C4-2B (cell line): ENCODE measurements at regions not wholly inside any gene's neighbourhood (a gene's known extent, or its start where the extent isn't known, plus 50 kb on each side); places are given as distances from the start of the nearest gene placed in this dataset.
"Not testable (repeated sequence)": the region's sequence is repeated elsewhere in the genome, so short reads cannot be mapped to it uniquely, and the experiment has no call there.

Experiments used
- H3K27ac ChIP-seq: fragments of 450-650 bp; 2 replicates; pipeline ENCODE4 v1.5.1; 2017
- CTCF ChIP-seq: fragments of 450-650 bp; conservative IDR thresholded peaks from 2 replicates; pipeline ENCODE4 v1.5.1; 2017; ENCODE audit warnings: mild to moderate bottlenecking
- ZFX ChIP-seq: fragments of 450-650 bp; IDR thresholded peaks from 2 replicates; pipeline ENCODE4 v1.6.1; 2017

- H3K27ac ChIP-seq: no peak overlapping the region
- TF ChIP-seq ZFX: no peak
- TF ChIP-seq CTCF: no peak
Measured at GRCh38 chr21:9758888-9759287, 762.5 kb upstream of the TPTE start.

- H3K27ac ChIP-seq: no peak overlapping the region
- TF ChIP-seq ZFX: no peak
- TF ChIP-seq CTCF: no peak
Measured at GRCh38 chr21:9759972-9760371, 761.4 kb upstream of the TPTE start.

GRCh38 chr21:9760398-9761074, 760.8 kb upstream of the TPTE start:
- H3K27ac ChIP-seq: no peak overlapping the region
- TF ChIP-seq ZFX: no peak
- no peak for TF ChIP-seq CTCF

- TF ChIP-seq ZFX: no peak; the same call in 1 of the 2 replicates
- TF ChIP-seq CTCF: no peak
- H3K27ac ChIP-seq: no peak overlapping the region
Measured at GRCh38 chr21:9763306-9763705, 758.1 kb upstream of the TPTE start.

- no peak overlapping the region for H3K27ac ChIP-seq
- TF ChIP-seq CTCF (no peak), ZFX (no peak)
Measured at GRCh38 chr21:9763807-9764206, 757.6 kb upstream of the TPTE start.

- H3K27ac ChIP-seq: not testable (repeated sequence)
Measured at GRCh38 chr21:9764294-9764693, 757.1 kb upstream of the TPTE start.

GRCh38 chr21:9765538-9765937, 755.8 kb upstream of the TPTE start:
- H3K27ac ChIP-seq: not testable (repeated sequence)

- TF ChIP-seq CTCF: peak; percentile 37
- H3K27ac ChIP-seq: not testable (repeated sequence)
Measured at GRCh38 chr21:9766890-9767591, 754.3 kb upstream of the TPTE start.
